ENCODE measurements at regions not wholly inside any gene's neighbourhood (a gene's known extent, or its start where the extent isn't known, plus 50 kb on each side); places are given as distances from the start of the nearest gene placed in this dataset.

- no peak overlapping the region for H2AFZ ChIP-seq (ENCODE audit: low read length)
- no peak overlapping the region for H3K4me3 ChIP-seq (ENCODE audit: insufficient read depth, low read length)
- TF ChIP-seq, protein P1, sequence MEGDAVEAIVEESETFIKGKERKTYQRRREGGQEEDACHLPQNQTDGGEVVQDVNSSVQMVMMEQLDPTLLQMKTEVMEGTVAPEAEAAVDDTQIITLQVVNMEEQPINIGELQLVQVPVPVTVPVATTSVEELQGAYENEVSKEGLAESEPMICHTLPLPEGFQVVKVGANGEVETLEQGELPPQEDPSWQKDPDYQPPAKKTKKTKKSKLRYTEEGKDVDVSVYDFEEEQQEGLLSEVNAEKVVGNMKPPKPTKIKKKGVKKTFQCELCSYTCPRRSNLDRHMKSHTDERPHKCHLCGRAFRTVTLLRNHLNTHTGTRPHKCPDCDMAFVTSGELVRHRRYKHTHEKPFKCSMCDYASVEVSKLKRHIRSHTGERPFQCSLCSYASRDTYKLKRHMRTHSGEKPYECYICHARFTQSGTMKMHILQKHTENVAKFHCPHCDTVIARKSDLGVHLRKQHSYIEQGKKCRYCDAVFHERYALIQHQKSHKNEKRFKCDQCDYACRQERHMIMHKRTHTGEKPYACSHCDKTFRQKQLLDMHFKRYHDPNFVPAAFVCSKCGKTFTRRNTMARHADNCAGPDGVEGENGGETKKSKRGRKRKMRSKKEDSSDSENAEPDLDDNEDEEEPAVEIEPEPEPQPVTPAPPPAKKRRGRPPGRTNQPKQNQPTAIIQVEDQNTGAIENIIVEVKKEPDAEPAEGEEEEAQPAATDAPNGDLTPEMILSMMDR (IDR thresholded peaks at IDR 0.05; ENCODE audit: extremely low read depth, low read depth, low read length), result no peak
- H4K20me1 ChIP-seq (ENCODE audit: insufficient read depth, low read length), result no peaks in the 10 kb centered on the region
- no peaks in the 10 kb centered on the region for H3K79me2 ChIP-seq (ENCODE audit: insufficient read depth, low read length)
- no peaks in the 10 kb centered on the region for H3K27me3 ChIP-seq (ENCODE audit: insufficient read depth, low read length)
- peak; percentile 67 for DNase-seq (ENCODE audit: insufficient read length, low spot score, missing footprints)
- peak overlapping the region; percentile 15 for H3K4me2 ChIP-seq (ENCODE audit: insufficient read depth, low read length)
- H3K9me3 ChIP-seq (ENCODE audit: low read depth, low read length), result no peaks in the 10 kb centered on the region
- peaks cover 24% of the 10 kb centered on the region for H3K4me1 ChIP-seq (ENCODE audit: insufficient read depth, low read length)
- H3K36me3 ChIP-seq (ENCODE audit: insufficient read depth, low read length), result no peaks in the 10 kb centered on the region
- H3K27ac ChIP-seq (ENCODE audit: low read depth, low read length), result peak overlapping the region; percentile 64
Measured at GRCh38 chr3:101042996-101043686, 49.9 kb upstream of the ABI3BP start.

Measured in osteoblast (primary cell).